ENCODE measurements at regions not wholly inside any gene's neighbourhood (a gene's known extent, or its start where the extent isn't known, plus 50 kb on each side); places are given as distances from the start of the nearest gene placed in this dataset.

DNA sequence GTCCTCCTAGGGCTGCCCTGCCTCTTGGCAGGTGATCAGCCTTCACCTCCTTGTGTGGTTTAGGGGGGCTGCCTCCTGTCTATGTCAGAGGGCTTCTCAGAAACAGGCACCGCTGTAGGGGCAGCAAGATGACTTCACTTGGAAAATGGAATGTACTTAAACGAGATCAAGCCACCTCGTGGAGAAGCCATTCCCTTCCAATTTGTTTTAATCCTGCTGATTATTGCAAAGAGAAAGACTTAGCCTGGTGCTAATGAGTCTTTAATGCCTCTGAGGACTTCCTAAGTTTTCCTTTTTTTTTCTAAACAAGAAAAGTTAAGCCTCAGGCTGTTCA is 62.3 kb upstream of the RFLNA start:
- H3K4me3 ChIP-seq (ENCODE audit: low read length), result no peak overlapping the region

DNA sequence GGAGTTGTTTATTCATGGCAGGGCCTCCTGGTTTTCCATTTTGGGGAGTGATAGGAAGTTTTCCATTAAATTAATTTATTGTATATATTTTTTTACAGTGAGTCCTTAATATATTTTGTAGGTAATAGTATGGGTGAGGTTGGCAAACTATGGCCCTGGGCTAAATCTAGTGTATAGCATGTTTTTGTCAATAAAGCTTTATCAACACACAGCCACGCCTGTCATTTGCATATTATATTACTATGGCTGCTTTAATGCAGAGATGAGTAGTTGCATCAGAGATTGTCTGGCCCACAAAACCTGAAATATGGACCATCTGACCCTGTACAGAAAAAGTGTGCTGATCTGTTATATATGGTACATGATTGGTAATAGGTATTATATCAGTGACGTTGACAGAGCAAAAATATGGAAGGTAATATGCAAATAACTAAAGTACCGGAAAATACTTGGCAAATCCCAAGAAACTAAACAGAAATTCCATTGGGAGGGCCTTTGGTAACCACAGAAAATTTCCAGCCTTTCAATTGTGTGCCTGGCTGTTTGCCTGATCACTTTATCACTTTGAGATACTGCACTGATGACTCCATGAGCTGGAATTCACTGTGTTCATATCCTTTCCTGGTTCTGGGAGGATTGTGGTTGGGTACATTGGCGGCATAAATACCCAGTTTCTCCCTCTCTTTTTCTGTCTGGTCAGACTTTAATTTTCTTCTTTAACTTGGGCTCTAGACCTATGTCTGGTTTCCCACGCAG is 61.7 kb upstream of the RFLNA start:
- no peak for TF ChIP-seq CTCF (IDR thresholded peaks at IDR 0.05; ENCODE audit: insufficient read depth, low read depth, low read length, missing control alignments)
- DNase-seq (ENCODE audit: low read depth), result peak; percentile 82
- H3K4me3 ChIP-seq (ENCODE audit: low read length), result no peak overlapping the region

More for the DNA sequence above, 62.3 kb upstream of the RFLNA start:
- no peak for TF ChIP-seq CTCF (IDR thresholded peaks at IDR 0.05; ENCODE audit: insufficient read depth, low read depth, low read length, missing control alignments)
- no peak for DNase-seq (ENCODE audit: low read depth)

- no peak for TF ChIP-seq CTCF (IDR thresholded peaks at IDR 0.05; ENCODE audit: insufficient read depth, low read depth, low read length, missing control alignments)
- DNase-seq (ENCODE audit: low read depth), result peak; percentile 85
- no peak overlapping the region for H3K4me3 ChIP-seq (ENCODE audit: low read length)
These were observed 60.9 kb upstream of the RFLNA start for GRCh38 chr12:124233846-124234640.

- no peak overlapping the region for H3K4me3 ChIP-seq (ENCODE audit: low read length)
- peak; percentile 89 for DNase-seq (ENCODE audit: low read depth)
- TF ChIP-seq CTCF (IDR thresholded peaks at IDR 0.05; ENCODE audit: insufficient read depth, low read depth, low read length, missing control alignments), result no peak
These were observed 58.3 kb upstream of the RFLNA start for GRCh38 chr12:124236625-124237031.

GRCh38 chr12:124238886-124239285 is 56.0 kb upstream of the RFLNA start:
- no peak for TF ChIP-seq CTCF (IDR thresholded peaks at IDR 0.05; ENCODE audit: insufficient read depth, low read depth, low read length, missing control alignments)
- H3K4me3 ChIP-seq (ENCODE audit: low read length), result no peak overlapping the region

GRCh38 chr12:124240493-124240892 is 54.4 kb upstream of the RFLNA start:
- TF ChIP-seq CTCF (IDR thresholded peaks at IDR 0.05; ENCODE audit: insufficient read depth, low read depth, low read length, missing control alignments), result no peak
- H3K4me3 ChIP-seq (ENCODE audit: low read length), result no peak overlapping the region
- DNase-seq (ENCODE audit: low read depth), result peak; percentile 18

More at GRCh38 chr12:124238886-124239285, 56.0 kb upstream of the RFLNA start:
- no peak for DNase-seq (ENCODE audit: low read depth)
